GM21528 (cell line): ENCODE measurements at regions not wholly inside any gene's neighbourhood (a gene's known extent, or its start where the extent isn't known, plus 50 kb on each side); places are given as distances from the start of the nearest gene placed in this dataset.

Experiments used
- ATAC-seq: cut with Tn5 transposase; IDR thresholded peaks from one replicate; pipeline ENCODE4 v1.9.1; 2021; ENCODE audit warnings: mild to moderate bottlenecking, moderate library complexity; ENCODE audit not compliant: unreplicated experiment, low FRiP score

GRCh38 chr1:4336507-4336906 lies 317.9 kb upstream of the AJAP1 start:
- no peak for ATAC-seq

- ATAC-seq = no peak
These were observed 313.0 kb upstream of the AJAP1 start for GRCh38 chr1:4341421-4341820.

GRCh38 chr1:4344065-4344732 lies 310.2 kb upstream of the AJAP1 start:
- ATAC-seq = no peak

GRCh38 chr1:4345094-4345493 lies 309.3 kb upstream of the AJAP1 start:
- ATAC-seq = no peak

GRCh38 chr1:4346131-4346530 lies 308.3 kb upstream of the AJAP1 start:
- no peak for ATAC-seq

- ATAC-seq = no peak
These were observed 303.0 kb upstream of the AJAP1 start for GRCh38 chr1:4351453-4351852.

- ATAC-seq = no peak
These were observed 301.1 kb upstream of the AJAP1 start for GRCh38 chr1:4353090-4353856.

- ATAC-seq = no peak
These were observed 298.6 kb upstream of the AJAP1 start for GRCh38 chr1:4355839-4356238.

- ATAC-seq = no peak
These were observed 291.9 kb upstream of the AJAP1 start for GRCh38 chr1:4362314-4363044.

GRCh38 chr1:4366091-4366490 lies 288.3 kb upstream of the AJAP1 start:
- ATAC-seq = no peak

- no peak for ATAC-seq
These were observed 287.1 kb upstream of the AJAP1 start for GRCh38 chr1:4367230-4367777.

GRCh38 chr1:4369335-4369734 lies 285.1 kb upstream of the AJAP1 start:
- no peak for ATAC-seq

- no peak for ATAC-seq
These were observed 282.6 kb upstream of the AJAP1 start for GRCh38 chr1:4371849-4372248.

- no peak for ATAC-seq
These were observed 278.6 kb upstream of the AJAP1 start for GRCh38 chr1:4375812-4376211.

- ATAC-seq = no peak
These were observed 274.8 kb upstream of the AJAP1 start for GRCh38 chr1:4379451-4380175.

- no peak for ATAC-seq
These were observed 273.7 kb upstream of the AJAP1 start for GRCh38 chr1:4380564-4381168.

GRCh38 chr1:4393191-4393590 lies 261.2 kb upstream of the AJAP1 start:
- no peak for ATAC-seq

- no peak for ATAC-seq
These were observed 260.0 kb upstream of the AJAP1 start for GRCh38 chr1:4394366-4394765.

GRCh38 chr1:4395158-4395557 lies 259.3 kb upstream of the AJAP1 start:
- ATAC-seq = no peak

GRCh38 chr1:4395676-4396075 lies 258.7 kb upstream of the AJAP1 start:
- ATAC-seq = no peak
